ENCODE measurements at regions not wholly inside any gene's neighbourhood (a gene's known extent, or its start where the extent isn't known, plus 50 kb on each side); places are given as distances from the start of the nearest gene placed in this dataset.

DNA sequence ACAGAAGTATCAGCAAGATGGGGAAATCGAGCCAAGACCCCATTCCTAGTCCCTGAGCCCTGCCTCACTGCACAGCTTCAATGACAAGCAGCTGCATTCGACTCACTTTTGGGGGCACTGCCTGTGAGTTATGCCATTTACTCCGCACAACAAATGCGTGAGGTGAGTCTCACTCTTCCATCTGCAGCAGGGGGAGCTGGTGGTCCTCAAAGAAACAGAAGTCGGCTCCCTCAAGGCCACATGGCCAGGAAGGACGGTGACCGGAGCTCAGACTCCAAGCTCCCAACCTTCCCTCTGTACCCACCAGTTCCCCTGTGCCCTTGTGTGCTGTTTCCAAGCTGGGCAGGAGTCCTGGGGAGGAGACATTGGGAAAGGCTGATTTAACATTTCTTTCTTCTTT, 127.7 kb upstream of the IQSEC1 start:
- TF ChIP-seq, protein P1, sequence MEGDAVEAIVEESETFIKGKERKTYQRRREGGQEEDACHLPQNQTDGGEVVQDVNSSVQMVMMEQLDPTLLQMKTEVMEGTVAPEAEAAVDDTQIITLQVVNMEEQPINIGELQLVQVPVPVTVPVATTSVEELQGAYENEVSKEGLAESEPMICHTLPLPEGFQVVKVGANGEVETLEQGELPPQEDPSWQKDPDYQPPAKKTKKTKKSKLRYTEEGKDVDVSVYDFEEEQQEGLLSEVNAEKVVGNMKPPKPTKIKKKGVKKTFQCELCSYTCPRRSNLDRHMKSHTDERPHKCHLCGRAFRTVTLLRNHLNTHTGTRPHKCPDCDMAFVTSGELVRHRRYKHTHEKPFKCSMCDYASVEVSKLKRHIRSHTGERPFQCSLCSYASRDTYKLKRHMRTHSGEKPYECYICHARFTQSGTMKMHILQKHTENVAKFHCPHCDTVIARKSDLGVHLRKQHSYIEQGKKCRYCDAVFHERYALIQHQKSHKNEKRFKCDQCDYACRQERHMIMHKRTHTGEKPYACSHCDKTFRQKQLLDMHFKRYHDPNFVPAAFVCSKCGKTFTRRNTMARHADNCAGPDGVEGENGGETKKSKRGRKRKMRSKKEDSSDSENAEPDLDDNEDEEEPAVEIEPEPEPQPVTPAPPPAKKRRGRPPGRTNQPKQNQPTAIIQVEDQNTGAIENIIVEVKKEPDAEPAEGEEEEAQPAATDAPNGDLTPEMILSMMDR (conservative IDR thresholded peaks at IDR 0.05): no peak
- TF ChIP-seq ZFX (IDR thresholded peaks at IDR 0.05): no peak
- no peak overlapping the region for H3K27ac ChIP-seq

- no peak overlapping the region for H3K27ac ChIP-seq
- TF ChIP-seq, protein P1 (conservative IDR thresholded peaks at IDR 0.05): no peak
- TF ChIP-seq ZFX (IDR thresholded peaks at IDR 0.05): no peak
These were observed 127.2 kb upstream of the IQSEC1 start for GRCh38 chr3:13200465-13200864.

- no peak for TF ChIP-seq ZFX (IDR thresholded peaks at IDR 0.05)
- TF ChIP-seq, protein P1 (conservative IDR thresholded peaks at IDR 0.05): no peak
- H3K27ac ChIP-seq: no peak overlapping the region
These were observed 126.7 kb upstream of the IQSEC1 start for GRCh38 chr3:13199899-13200451.

DNA sequence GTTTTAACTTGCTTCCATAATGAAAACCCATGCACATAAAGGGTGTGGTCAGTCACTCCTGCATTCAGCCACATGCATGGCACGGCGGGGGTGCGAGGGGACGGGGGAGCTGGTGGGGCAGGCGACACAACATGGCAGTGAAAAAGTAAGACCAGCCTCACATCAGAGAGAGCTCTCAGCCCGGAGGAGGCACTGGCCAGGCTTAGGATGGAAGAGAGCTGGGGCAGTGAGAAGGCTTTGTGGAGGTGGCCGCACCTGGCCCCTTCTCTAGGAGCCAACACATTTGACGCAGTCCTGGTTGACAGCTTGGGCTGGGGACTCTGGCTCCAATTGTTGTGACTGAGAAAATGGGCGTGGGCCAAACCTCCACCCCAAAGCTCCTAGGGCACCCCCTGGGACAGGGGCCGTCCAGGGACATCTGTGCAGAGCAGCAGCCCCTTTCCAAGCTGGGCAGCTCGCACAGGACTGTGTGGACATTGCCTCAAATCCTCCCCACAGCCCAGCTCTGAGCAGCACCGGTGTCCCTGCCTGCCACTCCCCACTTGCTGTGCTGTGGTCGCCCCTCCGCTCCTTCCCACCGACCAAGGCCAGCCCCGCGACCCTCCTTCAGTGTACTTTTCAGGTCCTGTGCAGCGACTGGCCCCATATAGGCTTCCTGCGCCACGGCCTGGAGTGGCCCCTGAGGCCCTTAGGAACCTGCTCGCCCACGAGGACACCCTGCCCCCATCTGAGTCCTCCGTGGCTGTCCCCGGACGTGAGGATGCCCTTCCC, 126.0 kb upstream of the IQSEC1 start:
- no peak for TF ChIP-seq ZFX (IDR thresholded peaks at IDR 0.05)
- TF ChIP-seq, protein P1 (conservative IDR thresholded peaks at IDR 0.05): no peak
- no peak overlapping the region for H3K27ac ChIP-seq

GRCh38 chr3:13198264-13198879, 125.1 kb upstream of the IQSEC1 start:
- TF ChIP-seq, protein P1 (conservative IDR thresholded peaks at IDR 0.05): no peak
- H3K27ac ChIP-seq: no peak overlapping the region

GRCh38 chr3:13197795-13198194, 124.6 kb upstream of the IQSEC1 start:
- no peak for TF ChIP-seq ZFX (IDR thresholded peaks at IDR 0.05)
- TF ChIP-seq, protein P1 (conservative IDR thresholded peaks at IDR 0.05): no peak
- no peak overlapping the region for H3K27ac ChIP-seq

DNA sequence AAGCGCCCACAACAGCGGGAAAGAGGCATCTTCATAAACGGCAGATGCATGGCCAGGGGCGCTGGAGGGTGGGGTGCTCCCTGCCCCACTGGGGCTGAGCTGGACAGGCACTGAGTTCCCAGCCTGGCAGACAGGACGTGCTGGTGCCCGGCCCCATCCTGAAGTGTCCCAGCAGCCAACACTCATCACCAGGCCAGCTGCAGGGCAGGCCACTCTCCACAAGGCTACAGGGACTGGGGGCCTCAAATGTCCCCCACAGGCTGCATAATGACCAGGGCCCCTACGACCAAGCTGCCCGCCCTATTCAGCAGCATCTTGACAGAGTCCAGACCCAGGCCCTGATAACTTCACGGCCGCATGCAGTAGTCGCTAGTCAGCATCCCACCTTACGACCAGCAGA, 124.1 kb upstream of the IQSEC1 start:
- TF ChIP-seq, protein P1 (conservative IDR thresholded peaks at IDR 0.05): no peak
- no peak for TF ChIP-seq ZFX (IDR thresholded peaks at IDR 0.05)

More for the DNA sequence above, 124.1 kb upstream of the IQSEC1 start:
- no peak overlapping the region for H3K27ac ChIP-seq
